Endothelial cell of umbilical vein (primary cell): ENCODE measurements at regions not wholly inside any gene's neighbourhood (a gene's known extent, or its start where the extent isn't known, plus 50 kb on each side); places are given as distances from the start of the nearest gene placed in this dataset.

Experiments used
- CTCF ChIP-seq, 2 donors: IDR thresholded peaks; 1 replicate in 1 of 2; 2 replicates in 1 of 2; pipeline ENCODE4 v1.5.1; 2011; ENCODE audit warnings: low read length in 2 of 2, mild to moderate bottlenecking in 2 of 2, moderate library complexity in 2 of 2, control low read depth in 1 of 2, inconsistent platforms in 1 of 2, low read depth in 1 of 2; ENCODE audit not compliant: insufficient read depth in 1 of 2; ENCODE audit errors: extremely low read depth in 1 of 2
- EZH2 ChIP-seq: IDR thresholded peaks from 2 replicates; pipeline ENCODE4 v1.6.1; 2012; ENCODE audit warnings: borderline replicate concordance, low read depth, mild to moderate bottlenecking, moderate library complexity, low read length, inconsistent platforms; ENCODE audit not compliant: severe bottlenecking
- FOS ChIP-seq: IDR thresholded peaks from 2 replicates; pipeline ENCODE4 v1.6.1; 2011; ENCODE audit warnings: mild to moderate bottlenecking, low read length, moderate library complexity, borderline replicate concordance; ENCODE audit not compliant: insufficient read depth
- JUN ChIP-seq: IDR thresholded peaks from 2 replicates; pipeline ENCODE4 v1.6.1; 2011; ENCODE audit warnings: borderline replicate concordance, low read depth; ENCODE audit not compliant: insufficient read length, insufficient read depth
- MAX ChIP-seq: IDR thresholded peaks from 2 replicates; pipeline ENCODE4 v1.6.1; 2011; ENCODE audit not compliant: insufficient read depth, insufficient read length
- MYC ChIP-seq: IDR thresholded peaks from one replicate; pipeline ENCODE4 v1.6.1; 2011; ENCODE audit warnings: mild to moderate bottlenecking, low read depth, low read length
- POLR2A ChIP-seq: IDR thresholded peaks from 2 replicates; pipeline ENCODE4 v1.6.1; 2012; ENCODE audit warnings: low read depth, mild to moderate bottlenecking, control low read depth, low read length
- POLR2AphosphoS5 ChIP-seq: IDR thresholded peaks from 2 replicates; pipeline ENCODE4 v1.6.1; 2012; ENCODE audit warnings: low read depth, mild to moderate bottlenecking, control low read depth, low read length, moderate library complexity; ENCODE audit not compliant: insufficient read depth

GRCh38 chr1:60596791-60597750 is 485.3 kb upstream of the NFIA start:
- TF ChIP-seq CTCF (IDR thresholded peaks at IDR 0.05; ENCODE audit: extremely low read depth in 1 of 2, insufficient read depth in 1 of 2, low read depth in 1 of 2, low read length in 2 of 2): peak in 1 of 2 donors; percentile 3
- TF ChIP-seq POLR2A: no peak
- no peak for TF ChIP-seq EZH2
- no peak for TF ChIP-seq MAX
- no peak for TF ChIP-seq MYC
- peak; percentile 39 for TF ChIP-seq JUN
- TF ChIP-seq POLR2AphosphoS5: no peak
- TF ChIP-seq FOS: peak; percentile 74
